ENCODE measurements at regions not wholly inside any gene's neighbourhood (a gene's known extent, or its start where the extent isn't known, plus 50 kb on each side); places are given as distances from the start of the nearest gene placed in this dataset.
"Not testable (repeated sequence)": the region's sequence is repeated elsewhere in the genome, so short reads cannot be mapped to it uniquely, and the experiment has no call there.

GRCh38 chr3:153231245-153231644 is 69.2 kb downstream of the RAP2B start:
- FAIRE-seq; POLR2A ChIA-PET; H4K20me1 ChIP-seq (replicated peaks; ENCODE audit: control insufficient read depth, extremely low read depth, insufficient read depth, low read length); H3K4me2 ChIP-seq (ENCODE audit: insufficient read depth, low read length); H3K9me3 ChIP-seq (replicated peaks; ENCODE audit: control insufficient read depth, insufficient read depth, low read length); H3K27ac ChIP-seq (ENCODE audit: insufficient read depth, low read depth, low read length); H3K27me3 ChIP-seq (ENCODE audit: control insufficient read depth in 2 of 2, insufficient read depth in 2 of 2, low read length in 2 of 2); H3K4me1 ChIP-seq (ENCODE audit: control insufficient read depth, extremely low read depth, insufficient read depth, low read length); H2AFZ ChIP-seq (ENCODE audit: low read depth, low read length); BruUV-seq (replicated peaks); H3K79me2 ChIP-seq (ENCODE audit: control insufficient read depth, insufficient read depth, low read length); intact Hi-C loops (cut with micrococcal nuclease); dilution Hi-C loops (cut with MboI; ENCODE audit: extremely low pct_ligation_motif_present, low sequenced_read_pairs); DNase-seq (ENCODE audit: low read depth, low spot score); CTCF ChIA-PET; H3K9ac ChIP-seq (replicated peaks; ENCODE audit: extremely low read depth, insufficient read depth, low read length); H3K9me1 ChIP-seq (replicated peaks; ENCODE audit: control insufficient read depth, extremely low read depth, insufficient read depth, low read length); H3K36me3 ChIP-seq (ENCODE audit: control insufficient read depth in 2 of 2, extremely low read depth in 1 of 2, insufficient read depth in 2 of 2, low read length in 2 of 2); H3K4me3 ChIP-seq (replicated peaks in 1 of 3; ENCODE audit: insufficient read depth in 1 of 3, low read depth in 1 of 3, low read length in 3 of 3): not testable (repeated sequence)

- H3K9me3 ChIP-seq (replicated peaks; ENCODE audit: control insufficient read depth, insufficient read depth, low read length); H3K9ac ChIP-seq (replicated peaks; ENCODE audit: extremely low read depth, insufficient read depth, low read length); BruUV-seq (replicated peaks); H3K4me3 ChIP-seq (replicated peaks in 1 of 3; ENCODE audit: insufficient read depth in 1 of 3, low read depth in 1 of 3, low read length in 3 of 3); dilution Hi-C loops (cut with MboI; ENCODE audit: extremely low pct_ligation_motif_present, low sequenced_read_pairs); H3K27ac ChIP-seq (ENCODE audit: insufficient read depth, low read depth, low read length); DNase-seq (ENCODE audit: low read depth, low spot score); H4K20me1 ChIP-seq (replicated peaks; ENCODE audit: control insufficient read depth, extremely low read depth, insufficient read depth, low read length); FAIRE-seq; POLR2A ChIA-PET; H3K36me3 ChIP-seq (ENCODE audit: control insufficient read depth in 2 of 2, extremely low read depth in 1 of 2, insufficient read depth in 2 of 2, low read length in 2 of 2); H2AFZ ChIP-seq (ENCODE audit: low read depth, low read length); H3K27me3 ChIP-seq (ENCODE audit: control insufficient read depth in 2 of 2, insufficient read depth in 2 of 2, low read length in 2 of 2); H3K9me1 ChIP-seq (replicated peaks; ENCODE audit: control insufficient read depth, extremely low read depth, insufficient read depth, low read length); H3K4me1 ChIP-seq (ENCODE audit: control insufficient read depth, extremely low read depth, insufficient read depth, low read length); H3K79me2 ChIP-seq (ENCODE audit: control insufficient read depth, insufficient read depth, low read length); H3K4me2 ChIP-seq (ENCODE audit: insufficient read depth, low read length): not testable (repeated sequence)
- intact Hi-C loops (cut with micrococcal nuclease), result loop anchor here (2.0 kb wide), 1 partner anchor 25 kb away; no protein-coding TSS in a partner anchor
- CTCF ChIA-PET, result interaction anchor here (0.6 to 1.3 kb wide), 3 partner anchors 27 to 189 kb away, joined by 3 to 4 read pairs (median 3); no protein-coding TSS in a partner anchor
Measured at GRCh38 chr3:153232050-153232752, 70.2 kb downstream of the RAP2B start.
